CD4-positive, alpha-beta T cell (primary cell): ENCODE measurements at regions not wholly inside any gene's neighbourhood (a gene's known extent, or its start where the extent isn't known, plus 50 kb on each side); places are given as distances from the start of the nearest gene placed in this dataset.

Experiments used
- ATAC-seq: fragments of 200-7000 bp; cut with Tn5 transposase; one replicate; pipeline ENCODE4 v1.10.0; 2022; ENCODE audit warnings: mild to moderate bottlenecking; ENCODE audit not compliant: poor library complexity
- CTCF ChIA-PET: fragments of 350-600 bp; sonication (Branson Sonifier 250); formaldehyde crosslinking; loops from one replicate; lab custom pipeline; 2021; ENCODE audit warnings: antibody characterized with exemption, inconsistent platforms; lab: Charles Lee
- POLR2A ChIA-PET: fragments of 350-600 bp; sonication (Branson Sonifier 250); formaldehyde crosslinking; loops from one replicate; lab custom pipeline; 2021; ENCODE audit warnings: antibody characterized with exemption, inconsistent platforms; lab: Charles Lee
- DNase-seq, 14 experiments: peaks; one replicate each; pipeline ENCODE4 v3.0.0-alpha.2; 2013 to 2020; ENCODE audit warnings: mixed read lengths in 2 of 14
- H3K27ac ChIP-seq, 2 donors: one replicate each; pipeline versions ENCODE4 v1.5.1 to v1.7.0; 2013; ENCODE audit warnings: low read length in 2 of 2, low read depth in 1 of 2, mild to moderate bottlenecking in 1 of 2
- H3K27me3 ChIP-seq, 2 experiments: 1 replicate in 1 of 2; 2 replicates in 1 of 2; pipeline versions ENCODE4 v1.6.1 to v1.7.0; 2013; ENCODE audit warnings: low read length in 2 of 2, control low read depth in 1 of 2, mild to moderate bottlenecking in 1 of 2, moderate library complexity in 1 of 2; ENCODE audit not compliant: insufficient read depth in 2 of 2, control insufficient read depth in 1 of 2
- H3K36me3 ChIP-seq: one replicate; pipeline ENCODE4 v1.6.1; 2013; ENCODE audit warnings: low read length, control low read depth; ENCODE audit not compliant: insufficient read depth
- H3K4me1 ChIP-seq: one replicate; pipeline ENCODE4 v1.6.1; 2013; ENCODE audit warnings: low read length, control low read depth; ENCODE audit not compliant: insufficient read depth
- H3K4me3 ChIP-seq: one replicate; pipeline ENCODE4 v1.5.1; 2013; ENCODE audit warnings: mild to moderate bottlenecking, low read length, moderate library complexity
- H3K9me3 ChIP-seq, 2 experiments: 1 replicate in 1 of 2; 2 replicates in 1 of 2; pipeline versions ENCODE4 v1.6.1 to v1.7.0; 2013; ENCODE audit warnings: low read length in 2 of 2, mild to moderate bottlenecking in 2 of 2, control low read depth in 1 of 2, moderate library complexity in 1 of 2; ENCODE audit not compliant: control insufficient read depth in 1 of 2, insufficient read depth in 1 of 2
- H3K27ac Mint-ChIP-seq: one replicate; pipeline ENCODE4 v1.8.0; 2020; ENCODE audit warnings: mixed read lengths
- H3K27me3 Mint-ChIP-seq: one replicate; pipeline ENCODE4 v1.8.0; 2021; ENCODE audit warnings: mixed read lengths
- H3K36me3 Mint-ChIP-seq: one replicate; pipeline ENCODE4 v1.8.0; 2021; ENCODE audit warnings: low read depth, mixed read lengths
- H3K4me1 Mint-ChIP-seq: one replicate; pipeline ENCODE4 v1.8.0; 2021; ENCODE audit warnings: low read depth, mixed read lengths
- H3K4me3 Mint-ChIP-seq: one replicate; pipeline ENCODE4 v1.8.0; 2020; ENCODE audit warnings: mild to moderate bottlenecking, mixed read lengths
- H3K9me3 Mint-ChIP-seq: one replicate; pipeline ENCODE4 v1.8.0; 2020; ENCODE audit warnings: mixed read lengths
- intact Hi-C, 2 experiments: fragments of 100-400 bp; cut with DNase I in 1 of 2; cut with micrococcal nuclease in 1 of 2; formaldehyde crosslinking; loops; one replicate each; pipeline versions ENCODE4 v1.15.1 to v1.9.0; 2023 to 2025; cut with DNase I, micrococcal nuclease
- TF ChIP-seq, protein P1 (sequence below): fragments of 200-600 bp; IDR thresholded peaks from one replicate; pipeline ENCODE4 v1.8.0; 2022; ENCODE audit warnings: antibody characterized with exemption, mild to moderate bottlenecking

DNA sequence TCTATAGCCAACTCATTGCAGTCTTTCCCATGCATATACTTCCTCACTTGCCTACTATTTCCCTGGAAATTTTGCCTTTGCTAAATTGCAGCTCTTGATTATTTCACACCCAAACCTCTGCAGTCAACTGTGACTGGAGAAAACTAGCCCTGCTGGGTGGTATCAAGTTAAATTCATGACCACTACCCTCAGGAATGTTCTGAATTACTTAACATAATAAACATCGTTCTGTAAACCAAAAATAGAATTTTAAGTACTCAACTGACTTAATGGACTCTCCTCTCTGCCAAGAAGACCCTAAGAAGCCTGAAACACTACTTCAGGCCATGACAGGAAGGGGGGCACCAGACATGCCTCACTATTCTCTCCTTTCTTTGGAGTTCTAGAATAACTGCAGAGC lies 1278.0 kb upstream of the GBE1 start:
- Mint-ChIP-seq H3K27ac (no peak overlapping the region), H3K4me3 (no peak overlapping the region), H3K4me1 (no peaks in the 10 kb centered on the region), H3K27me3 (no peaks in the 10 kb centered on the region), H3K9me3 (peaks cover 9% of the 10 kb centered on the region), H3K36me3 (no peaks in the 10 kb centered on the region)
- no peaks in the 10 kb centered on the region for H3K4me1 ChIP-seq
- DNase-seq (no peak), ATAC-seq (no peak)
- TF ChIP-seq, protein P1, sequence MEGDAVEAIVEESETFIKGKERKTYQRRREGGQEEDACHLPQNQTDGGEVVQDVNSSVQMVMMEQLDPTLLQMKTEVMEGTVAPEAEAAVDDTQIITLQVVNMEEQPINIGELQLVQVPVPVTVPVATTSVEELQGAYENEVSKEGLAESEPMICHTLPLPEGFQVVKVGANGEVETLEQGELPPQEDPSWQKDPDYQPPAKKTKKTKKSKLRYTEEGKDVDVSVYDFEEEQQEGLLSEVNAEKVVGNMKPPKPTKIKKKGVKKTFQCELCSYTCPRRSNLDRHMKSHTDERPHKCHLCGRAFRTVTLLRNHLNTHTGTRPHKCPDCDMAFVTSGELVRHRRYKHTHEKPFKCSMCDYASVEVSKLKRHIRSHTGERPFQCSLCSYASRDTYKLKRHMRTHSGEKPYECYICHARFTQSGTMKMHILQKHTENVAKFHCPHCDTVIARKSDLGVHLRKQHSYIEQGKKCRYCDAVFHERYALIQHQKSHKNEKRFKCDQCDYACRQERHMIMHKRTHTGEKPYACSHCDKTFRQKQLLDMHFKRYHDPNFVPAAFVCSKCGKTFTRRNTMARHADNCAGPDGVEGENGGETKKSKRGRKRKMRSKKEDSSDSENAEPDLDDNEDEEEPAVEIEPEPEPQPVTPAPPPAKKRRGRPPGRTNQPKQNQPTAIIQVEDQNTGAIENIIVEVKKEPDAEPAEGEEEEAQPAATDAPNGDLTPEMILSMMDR: no peak
- H3K9me3 ChIP-seq: peaks cover 0 to 11% of the 10 kb centered on the region in 2 experiments
- intact Hi-C loops: no loop called here
- no peak overlapping the region for H3K27ac ChIP-seq
- H3K4me3 ChIP-seq: no peak overlapping the region
- ChIA-PET POLR2A (interaction anchor here (0.5 kb wide), 1 partner anchor 39 kb away, joined by 3 read pairs; no protein-coding TSS in a partner anchor), CTCF (no interaction called here)
- H3K27me3 ChIP-seq: no peaks in the 10 kb centered on the region
- H3K36me3 ChIP-seq: no peaks in the 10 kb centered on the region

DNA sequence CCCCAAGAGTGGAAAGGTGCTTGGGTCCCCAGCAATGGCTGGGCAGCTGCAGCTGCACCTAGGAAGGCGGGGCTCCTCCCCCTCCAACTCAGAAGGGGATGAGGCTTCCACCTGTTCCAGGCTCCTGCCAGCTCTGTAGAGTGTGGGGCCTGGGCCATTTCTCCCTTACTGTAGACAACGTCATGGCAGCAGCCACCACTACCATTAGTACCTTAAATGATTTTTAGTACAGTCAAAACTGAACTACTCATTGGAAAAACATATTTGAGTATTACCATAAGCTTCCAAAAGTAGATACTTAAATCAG lies 1274.2 kb upstream of the GBE1 start:
- H3K36me3 Mint-ChIP-seq: no peaks in the 10 kb centered on the region
- no peak overlapping the region for H3K4me3 Mint-ChIP-seq
- TF ChIP-seq, protein P1: no peak
- no peak overlapping the region for H3K4me3 ChIP-seq
- POLR2A ChIA-PET: no interaction called here
- CTCF ChIA-PET: no interaction called here
- DNase-seq (no peak), ATAC-seq (no peak)
- no peaks in the 10 kb centered on the region for H3K36me3 ChIP-seq
- peaks cover 0 to 11% of the 10 kb centered on the region in 2 experiments for H3K9me3 ChIP-seq
- intact Hi-C loops: no loop called here
- no peaks in the 10 kb centered on the region for H3K4me1 ChIP-seq
- H3K4me1 Mint-ChIP-seq: no peaks in the 10 kb centered on the region
- no peak overlapping the region for H3K27ac Mint-ChIP-seq
- no peaks in the 10 kb centered on the region for H3K27me3 Mint-ChIP-seq
- H3K27me3 ChIP-seq: no peaks in the 10 kb centered on the region
- peaks cover 9% of the 10 kb centered on the region for H3K9me3 Mint-ChIP-seq
- H3K27ac ChIP-seq: no peak overlapping the region

DNA sequence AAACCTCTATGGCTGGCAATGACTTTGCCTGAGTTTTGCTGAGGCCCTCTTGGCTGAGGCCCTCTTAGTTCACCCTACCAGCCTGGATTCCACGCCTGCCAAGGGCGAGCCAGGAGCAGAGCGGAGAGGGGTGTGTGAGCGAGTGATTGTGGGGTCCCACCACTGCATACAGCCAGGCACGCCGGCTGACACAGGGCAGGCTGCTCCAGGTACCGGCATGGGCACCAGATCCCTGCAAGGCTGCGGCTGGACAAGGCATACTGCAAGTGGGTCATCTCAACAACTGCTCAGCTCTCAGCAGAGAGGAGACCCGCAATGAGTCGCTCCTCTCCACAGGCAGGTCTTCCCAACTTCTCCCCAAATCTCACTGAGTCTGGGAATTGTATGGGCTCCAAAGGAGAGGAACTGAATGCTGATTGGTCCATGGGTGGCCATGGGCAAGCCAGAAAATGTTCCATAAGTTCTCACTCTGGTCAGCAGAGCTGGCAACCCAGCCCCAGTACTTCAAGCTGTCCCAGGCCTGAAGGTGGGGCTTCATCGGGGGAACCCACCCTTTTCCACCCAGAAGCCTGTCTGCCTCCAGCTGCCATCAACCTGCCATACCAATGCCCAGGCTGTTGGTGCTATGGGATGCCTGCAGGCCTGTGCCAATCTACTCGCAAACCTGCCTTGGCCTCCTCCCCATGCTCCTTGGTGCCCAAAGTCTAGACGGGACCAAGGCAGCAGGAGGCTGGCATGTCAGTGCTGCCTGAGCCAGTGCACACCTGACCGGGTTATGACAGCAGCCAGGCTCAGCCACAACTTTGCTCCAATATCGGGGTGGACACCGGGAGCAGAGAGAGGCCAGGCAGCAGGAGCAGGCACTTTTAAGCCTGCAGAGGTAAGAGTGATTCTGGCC lies 1273.6 kb upstream of the GBE1 start:
- Mint-ChIP-seq H3K36me3 (no peaks in the 10 kb centered on the region), H3K27ac (no peak overlapping the region), H3K4me3 (no peak overlapping the region), H3K4me1 (no peaks in the 10 kb centered on the region), H3K9me3 (peaks cover 9% of the 10 kb centered on the region), H3K27me3 (no peaks in the 10 kb centered on the region)
- intact Hi-C loops: no loop called here
- CTCF ChIA-PET: no interaction called here
- Histone ChIP-seq H3K27ac (no peak overlapping the region), H3K36me3 (no peaks in the 10 kb centered on the region), H3K4me3 (no peak overlapping the region), H3K9me3 (peaks cover 0 to 11% of the 10 kb centered on the region in 2 experiments), H3K27me3 (no peaks in the 10 kb centered on the region), H3K4me1 (no peaks in the 10 kb centered on the region)
- ATAC-seq (no peak), DNase-seq (peak in 1 of 14 experiments; percentile 4)
- TF ChIP-seq, protein P1: no peak
- POLR2A ChIA-PET: no interaction called here
